GM12878 (cell line): ENCODE measurements at regions not wholly inside any gene's neighbourhood (a gene's known extent, or its start where the extent isn't known, plus 50 kb on each side); places are given as distances from the start of the nearest gene placed in this dataset.

Experiments
- ATAC-seq: fragments of 200-7000 bp; cut with Tn5 transposase; 3 replicates; pipeline ENCODE4 v1.9.1; 2020; ENCODE audit warnings: mild to moderate bottlenecking, moderate library complexity
- BruUV-seq: library from RNA; stranded (reverse); fragments of 400-500 nt; replicated peaks from 2 replicates; lab custom pipeline; 2021; lab: Mats Ljungman, UMichigan
- CTCF ChIA-PET: fragments of 300-600 bp; sonication (Branson Sonifier 250); formaldehyde crosslinking; extraction: SDS; loops from one replicate; lab custom pipeline; 2021; ENCODE audit warnings: inconsistent platforms; lab: Yijun Ruan, JAX
- POLR2A ChIA-PET: fragments of 350-600 bp; formaldehyde crosslinking; extraction: SDS; loops from one replicate; lab custom pipeline; 2021; ENCODE audit warnings: inconsistent platforms; lab: Charles Lee
- RAD21 ChIA-PET: fragments of 300-600 bp; sonication (Branson Sonifier 250); formaldehyde crosslinking; loops from one replicate; lab custom pipeline; 2023; ENCODE audit warnings: antibody characterized with exemption; ENCODE audit not compliant: unreplicated experiment; lab: Charles Lee
- SMC1A ChIA-PET: fragments of 300-600 bp; sonication (Branson Sonifier 250); formaldehyde crosslinking; loops from one replicate; lab custom pipeline; 2023; ENCODE audit not compliant: unreplicated experiment, uncharacterized antibody; lab: Charles Lee
- DNase-seq: peaks from one replicate; pipeline ENCODE4 v3.0.0-alpha.2; 2011; ENCODE audit warnings: low read depth, low spot score
- FAIRE-seq: peaks from 3 replicates; lab custom pipeline; 2011; peaks lifted over from hg19 to GRCh38; lab: Jason Lieb, UNC
- H2AFZ ChIP-seq: 2 replicates; pipeline ENCODE4 v1.6.0; 2011; ENCODE audit warnings: low read depth, low read length, control low read depth; ENCODE audit not compliant: control insufficient read depth
- H3K27ac ChIP-seq: 2 replicates; pipeline ENCODE4 v1.5.1; 2011; ENCODE audit warnings: control low read depth; ENCODE audit not compliant: control insufficient read depth, insufficient read depth
- H3K27me3 ChIP-seq, 2 experiments: replicated peaks in 1 of 2; 2 replicates each; pipeline versions ENCODE4 v1.6.0 to v1.6.1; 2011; ENCODE audit warnings: low read length in 1 of 2; ENCODE audit not compliant: control insufficient read depth in 2 of 2, insufficient read depth in 2 of 2
- H3K36me3 ChIP-seq, 2 experiments: 2 replicates each; pipeline ENCODE4 v1.5.1; 2011; ENCODE audit warnings: low read length in 1 of 2; ENCODE audit not compliant: control insufficient read depth in 2 of 2, insufficient read depth in 2 of 2
- H3K4me1 ChIP-seq: 2 replicates; pipeline ENCODE4 v1.6.1; 2011; ENCODE audit warnings: mild to moderate bottlenecking, low read length, moderate library complexity, mixed read lengths; ENCODE audit not compliant: control insufficient read depth, insufficient read depth
- H3K4me2 ChIP-seq: 2 replicates; pipeline ENCODE4 v1.6.0; 2011; ENCODE audit warnings: control low read depth; ENCODE audit not compliant: control insufficient read depth, insufficient read depth
- H3K4me3 ChIP-seq: fragments of 200-600 bp; sonication (generic); 2 replicates; pipeline ENCODE4 v1.5.1; 2016
- H3K79me2 ChIP-seq: 2 replicates; pipeline ENCODE4 v1.6.0; 2011; ENCODE audit warnings: low read length; ENCODE audit not compliant: control insufficient read depth, insufficient read depth
- H3K9ac ChIP-seq: 2 replicates; pipeline ENCODE4 v1.8.0; 2011; ENCODE audit warnings: low read length, control low read depth, mixed read lengths; ENCODE audit not compliant: control insufficient read depth, insufficient read depth
- H3K9me3 ChIP-seq: replicated peaks from 3 replicates; pipeline ENCODE4 v1.5.1; 2011; ENCODE audit warnings: mild to moderate bottlenecking, low read length; ENCODE audit not compliant: control insufficient read depth, insufficient read depth
- H4K20me1 ChIP-seq: 2 replicates; pipeline ENCODE4 v1.6.0; 2011; ENCODE audit not compliant: control insufficient read depth, insufficient read depth
- CEBPZ ChIP-seq: fragments of 150-350 bp; IDR thresholded peaks from 2 replicates; pipeline ENCODE4 v1.6.1; 2016; ENCODE audit warnings: low read depth, low read length
- SRF ChIP-seq, 2 experiments: IDR thresholded peaks; 2 replicates each; pipeline ENCODE4 v1.6.1; 2011; ENCODE audit warnings: low read depth in 2 of 2, low read length in 2 of 2, mild to moderate bottlenecking in 1 of 2, moderate library complexity in 1 of 2
- in situ Hi-C: fragments of 300-500 bp; cut with MboI; formaldehyde crosslinking; loops from 9 replicates; pipeline ENCODE4 v1.14.3; 2018; ENCODE audit warnings: mixed read lengths
- intact Hi-C: fragments of 100-400 bp; cut with micrococcal nuclease; formaldehyde crosslinking; loops from one replicate; pipeline ENCODE4 v1.14.2; 2022; ENCODE audit not compliant: unreplicated experiment

- no peak for TF ChIP-seq CEBPZ
Measured at GRCh38 chr1:79322511-79323027, 316.0 kb upstream of the ADGRL4 start (continued).

GRCh38 chr1:79312438-79312837 lies 305.9 kb upstream of the ADGRL4 start:
- no peak for DNase-seq
- in situ Hi-C loops, result no loop called here
- no peak for ATAC-seq
- SMC1A ChIA-PET, result interaction anchor here (0.6 to 1.3 kb wide), 2 partner anchors 14 to 41 kb away, joined by 3 to 4 read pairs; no protein-coding TSS in a partner anchor
- Histone ChIP-seq H4K20me1 (no peaks in the 10 kb centered on the region), H2AFZ (no peak overlapping the region), H3K4me1 (no peaks in the 10 kb centered on the region), H3K9me3 (no peaks in the 10 kb centered on the region), H3K9ac (no peak overlapping the region), H3K27me3 (no peaks in the 10 kb centered on the region), H3K4me3 (no peak overlapping the region), H3K79me2 (no peaks in the 10 kb centered on the region), H3K27ac (no peak overlapping the region), H3K36me3 (no peaks in the 10 kb centered on the region), H3K4me2 (no peak overlapping the region)
- CTCF ChIA-PET, result no interaction called here
- intact Hi-C loops, result no loop called here
- no peak for TF ChIP-seq SRF (IDR thresholded peaks at IDR 0.05; ENCODE audit: low read depth in 2 of 2, low read length in 2 of 2)
- no peak for FAIRE-seq
- RAD21 ChIA-PET, result no interaction called here
- POLR2A ChIA-PET, result no interaction called here
- BruUV-seq, result no TSS peak
